ENCODE measurements at regions not wholly inside any gene's neighbourhood (a gene's known extent, or its start where the extent isn't known, plus 50 kb on each side); places are given as distances from the start of the nearest gene placed in this dataset.

GRCh38 chr1:213371525-213371846 is 320.4 kb downstream of the RPS6KC1 start:
- no peak overlapping the region for H3K4me3 ChIP-seq (ENCODE audit: low read depth, low read length)
- TF ChIP-seq, protein P1, sequence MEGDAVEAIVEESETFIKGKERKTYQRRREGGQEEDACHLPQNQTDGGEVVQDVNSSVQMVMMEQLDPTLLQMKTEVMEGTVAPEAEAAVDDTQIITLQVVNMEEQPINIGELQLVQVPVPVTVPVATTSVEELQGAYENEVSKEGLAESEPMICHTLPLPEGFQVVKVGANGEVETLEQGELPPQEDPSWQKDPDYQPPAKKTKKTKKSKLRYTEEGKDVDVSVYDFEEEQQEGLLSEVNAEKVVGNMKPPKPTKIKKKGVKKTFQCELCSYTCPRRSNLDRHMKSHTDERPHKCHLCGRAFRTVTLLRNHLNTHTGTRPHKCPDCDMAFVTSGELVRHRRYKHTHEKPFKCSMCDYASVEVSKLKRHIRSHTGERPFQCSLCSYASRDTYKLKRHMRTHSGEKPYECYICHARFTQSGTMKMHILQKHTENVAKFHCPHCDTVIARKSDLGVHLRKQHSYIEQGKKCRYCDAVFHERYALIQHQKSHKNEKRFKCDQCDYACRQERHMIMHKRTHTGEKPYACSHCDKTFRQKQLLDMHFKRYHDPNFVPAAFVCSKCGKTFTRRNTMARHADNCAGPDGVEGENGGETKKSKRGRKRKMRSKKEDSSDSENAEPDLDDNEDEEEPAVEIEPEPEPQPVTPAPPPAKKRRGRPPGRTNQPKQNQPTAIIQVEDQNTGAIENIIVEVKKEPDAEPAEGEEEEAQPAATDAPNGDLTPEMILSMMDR (IDR thresholded peaks at IDR 0.05; ENCODE audit: low read depth, low read length, missing control alignments) = no peak
- in situ Hi-C loops (cut with HindIII; ENCODE audit: low sequenced_read_pairs) = loop anchor here (5.0 kb wide), 1 partner anchor 756 kb away; no protein-coding TSS in a partner anchor
- no peak for DNase-seq (ENCODE audit: low read depth)

DNA sequence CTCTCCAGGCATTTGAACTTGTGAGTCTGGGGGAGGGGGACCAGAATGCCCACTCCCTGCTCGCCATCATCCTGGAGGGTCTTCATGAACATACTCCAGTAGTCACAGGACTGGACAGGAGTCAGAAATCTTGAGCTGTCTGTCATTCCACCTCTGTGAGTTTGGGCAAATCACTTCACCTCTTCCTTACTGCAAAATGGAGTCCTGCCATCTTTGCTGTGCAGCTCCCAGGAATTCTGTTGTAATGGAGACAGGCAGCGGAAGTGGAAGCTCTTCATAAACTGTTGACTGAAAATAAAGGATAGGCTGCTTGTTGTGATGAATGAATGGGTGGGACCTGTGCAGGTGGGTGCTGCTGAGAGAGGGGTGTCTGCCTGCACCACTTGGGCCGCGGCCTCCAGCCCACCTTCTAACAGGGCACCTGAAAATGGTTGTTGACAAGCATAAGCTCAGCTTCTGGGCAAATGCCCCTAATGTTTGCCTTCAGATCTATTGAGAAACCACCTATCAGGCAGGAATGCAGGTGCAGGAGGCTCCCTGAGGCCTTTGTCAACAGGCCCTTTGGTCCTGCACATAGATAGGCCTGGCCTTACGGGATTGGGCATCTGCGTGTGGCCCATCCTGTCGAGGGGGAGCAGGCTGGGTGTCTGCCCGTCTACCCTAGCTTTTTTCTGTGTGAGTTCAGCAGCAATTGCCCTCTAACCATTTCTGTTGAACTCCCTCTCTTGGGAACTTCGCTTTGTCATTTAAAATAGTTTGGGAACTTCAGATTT is 321.0 kb downstream of the RPS6KC1 start:
- H3K4me3 ChIP-seq (ENCODE audit: low read depth, low read length) = no peak overlapping the region
- in situ Hi-C loops (cut with HindIII; ENCODE audit: low sequenced_read_pairs) = loop anchor here (5.0 kb wide), 1 partner anchor 755 kb away; no protein-coding TSS in a partner anchor
- TF ChIP-seq, protein P1 (IDR thresholded peaks at IDR 0.05; ENCODE audit: low read depth, low read length, missing control alignments) = no peak
- no peak for DNase-seq (ENCODE audit: low read depth)

DNA sequence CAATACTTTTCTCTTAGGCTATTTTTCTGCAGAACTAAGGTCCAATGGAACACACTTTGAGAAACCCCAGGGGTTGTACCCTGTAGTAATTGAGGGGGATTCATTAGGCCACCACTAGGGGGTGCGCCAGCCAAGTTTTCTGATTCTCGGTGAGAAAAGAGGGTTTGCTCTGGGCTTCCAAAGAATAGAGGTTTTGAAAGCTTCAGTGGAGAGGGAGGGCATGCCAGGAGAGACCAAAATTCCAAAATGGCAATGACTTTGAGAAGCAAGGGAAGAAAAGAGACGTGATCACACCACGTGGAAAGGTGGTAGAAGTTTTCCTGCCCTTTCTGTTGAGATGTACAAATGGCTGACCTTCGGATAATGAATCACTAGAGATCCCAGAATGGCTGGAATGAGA is 323.3 kb downstream of the RPS6KC1 start:
- no peak overlapping the region for H3K4me3 ChIP-seq (ENCODE audit: low read depth, low read length)
- TF ChIP-seq, protein P1 (IDR thresholded peaks at IDR 0.05; ENCODE audit: low read depth, low read length, missing control alignments) = peak; percentile 92
- in situ Hi-C loops (cut with HindIII; ENCODE audit: low sequenced_read_pairs) = loop anchor here (5.0 kb wide), 1 partner anchor 753 kb away; no protein-coding TSS in a partner anchor
- DNase-seq (ENCODE audit: low read depth) = peak; percentile 23

DNA sequence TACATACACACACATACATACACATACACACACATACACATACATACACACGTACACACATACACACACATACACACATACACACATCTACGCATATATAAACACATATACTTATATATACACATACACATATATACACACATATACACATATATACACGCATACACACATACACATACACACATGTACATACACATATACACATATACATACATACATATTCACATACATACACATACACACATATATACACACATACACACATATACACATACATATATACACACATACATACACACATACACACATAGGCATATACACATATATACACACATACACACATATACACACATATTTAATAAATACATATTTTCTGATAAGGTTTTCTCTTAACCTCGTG is 324.0 kb downstream of the RPS6KC1 start:
- DNase-seq (ENCODE audit: low read depth) = no peak
- TF ChIP-seq, protein P1 (IDR thresholded peaks at IDR 0.05; ENCODE audit: low read depth, low read length, missing control alignments) = no peak
- in situ Hi-C loops (cut with HindIII; ENCODE audit: low sequenced_read_pairs) = no loop called here
- H3K4me3 ChIP-seq (ENCODE audit: low read depth, low read length) = no peak overlapping the region

GRCh38 chr1:213376862-213377372 is 325.9 kb downstream of the RPS6KC1 start:
- H3K4me3 ChIP-seq (ENCODE audit: low read depth, low read length) = no peak overlapping the region
- in situ Hi-C loops (cut with HindIII; ENCODE audit: low sequenced_read_pairs) = no loop called here
- peak; percentile 26 for DNase-seq (ENCODE audit: low read depth)
- TF ChIP-seq, protein P1 (IDR thresholded peaks at IDR 0.05; ENCODE audit: low read depth, low read length, missing control alignments) = no peak

DNA sequence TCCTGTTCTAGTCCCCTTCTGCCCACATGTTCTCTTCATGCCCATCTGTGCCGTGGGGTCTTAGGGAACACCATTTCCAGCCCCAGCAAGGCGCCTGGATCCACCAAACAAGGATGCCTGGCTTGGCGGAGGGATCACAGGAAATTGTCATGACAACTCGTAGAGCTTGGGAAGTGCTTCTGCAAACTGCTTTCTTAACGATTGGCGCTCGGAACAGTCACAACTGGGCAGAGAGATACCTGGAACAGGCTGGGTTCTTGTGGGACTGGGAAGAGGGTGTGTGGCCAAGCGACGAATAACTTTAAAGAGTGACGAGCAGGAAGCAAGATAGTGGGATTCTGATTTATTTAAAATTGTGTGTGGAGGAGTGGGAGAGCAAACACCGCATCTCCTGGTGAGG is 329.8 kb downstream of the RPS6KC1 start:
- H3K4me3 ChIP-seq (ENCODE audit: low read depth, low read length) = no peak overlapping the region
- in situ Hi-C loops (cut with HindIII; ENCODE audit: low sequenced_read_pairs) = no loop called here
- TF ChIP-seq, protein P1 (IDR thresholded peaks at IDR 0.05; ENCODE audit: low read depth, low read length, missing control alignments) = no peak
- no peak for DNase-seq (ENCODE audit: low read depth)
